IMR-90 (cell line): ENCODE measurements at regions not wholly inside any gene's neighbourhood (a gene's known extent, or its start where the extent isn't known, plus 50 kb on each side); places are given as distances from the start of the nearest gene placed in this dataset.

ENCODE experiments used
- ATAC-seq: fragments of 200-7000 bp; cut with Tn5 transposase; 2 replicates; pipeline ENCODE4 v1.9.1; 2020; ENCODE audit warnings: low read depth, mild to moderate bottlenecking, moderate library complexity
- BruUV-seq: library from RNA; stranded (reverse); fragments of 400-500 nt; replicated peaks from 2 replicates; lab custom pipeline; 2021; lab: Mats Ljungman, UMichigan
- CTCF ChIA-PET: fragments of 300-600 bp; formaldehyde crosslinking; extraction: SDS; loops from one replicate; lab custom pipeline; 2021; ENCODE audit warnings: antibody characterized with exemption; lab: Yijun Ruan, JAX
- POLR2A ChIA-PET: fragments of 300-600 bp; sonication (Branson Sonifier 250); formaldehyde crosslinking; loops from one replicate; lab custom pipeline; 2022; ENCODE audit warnings: antibody characterized with exemption; ENCODE audit not compliant: unreplicated experiment; lab: Charles Lee
- DNase-seq: peaks from one replicate; pipeline ENCODE4 v3.0.0; 2013
- H2AFZ ChIP-seq: replicated peaks from 2 replicates; pipeline ENCODE3; 2013; ENCODE audit warnings: low read length, mild to moderate bottlenecking; ENCODE audit not compliant: poor library complexity
- H2AK5ac ChIP-seq: 2 replicates; pipeline ENCODE4 v1.6.1; 2013; ENCODE audit warnings: low read depth, low read length, inconsistent platforms
- H2AK9ac ChIP-seq: replicated peaks from 2 replicates; pipeline ENCODE3; 2013; ENCODE audit warnings: mild to moderate bottlenecking, low read depth, low read length, moderate library complexity; ENCODE audit not compliant: poor library complexity
- H2BK120ac ChIP-seq: 2 replicates; pipeline ENCODE4 v1.6.1; 2013; ENCODE audit warnings: low read depth, low read length, inconsistent platforms
- H2BK15ac ChIP-seq: 3 replicates; pipeline ENCODE4 v1.6.1; 2013; ENCODE audit warnings: low read depth, low read length, inconsistent platforms
- H2BK20ac ChIP-seq: 2 replicates; pipeline ENCODE4 v1.6.1; 2013; ENCODE audit warnings: low read depth, mild to moderate bottlenecking, inconsistent platforms, low read length, moderate library complexity
- H2BK5ac ChIP-seq: 2 replicates; pipeline ENCODE4 v1.6.1; 2013; ENCODE audit warnings: mild to moderate bottlenecking, low read depth, low read length, inconsistent platforms; ENCODE audit not compliant: poor library complexity, severe bottlenecking
- H3K14ac ChIP-seq: replicated peaks from 2 replicates; pipeline ENCODE4 v1.6.1; 2013; ENCODE audit warnings: low read depth, low read length, inconsistent platforms
- H3K18ac ChIP-seq: 2 replicates; pipeline ENCODE4 v1.6.1; 2013; ENCODE audit warnings: low read depth, low read length, control low read depth
- H3K23ac ChIP-seq: 2 replicates; pipeline ENCODE4 v1.6.1; 2013; ENCODE audit warnings: low read depth, low read length, inconsistent platforms
- H3K27ac ChIP-seq: 2 replicates; pipeline ENCODE4 v1.5.1; 2013; ENCODE audit warnings: mild to moderate bottlenecking, control low read depth, low read length; ENCODE audit not compliant: insufficient read depth
- H3K27me3 ChIP-seq: 2 replicates; pipeline ENCODE4 v1.6.1; 2013; ENCODE audit warnings: low read length; ENCODE audit not compliant: control insufficient read depth, insufficient read depth
- H3K36me3 ChIP-seq: 2 replicates; pipeline ENCODE4 v1.6.1; 2013; ENCODE audit warnings: low read length, mixed read lengths; ENCODE audit not compliant: control insufficient read depth, insufficient read depth
- H3K4ac ChIP-seq: 2 replicates; pipeline ENCODE4 v1.6.1; 2013; ENCODE audit warnings: low read depth, low read length, inconsistent platforms
- H3K4me1 ChIP-seq: 2 replicates; pipeline ENCODE4 v1.6.1; 2013; ENCODE audit warnings: low read length, mixed read lengths; ENCODE audit not compliant: control insufficient read depth, insufficient read depth
- H3K4me2 ChIP-seq: 2 replicates; pipeline ENCODE4 v1.6.1; 2013; ENCODE audit warnings: low read depth, mild to moderate bottlenecking, control low read depth, low read length, moderate library complexity
- H3K4me3 ChIP-seq: 2 replicates; pipeline ENCODE4 v1.5.1; 2013; ENCODE audit warnings: low read depth, mild to moderate bottlenecking, control low read depth, low read length, moderate library complexity; ENCODE audit not compliant: insufficient read depth
- H3K56ac ChIP-seq: 2 replicates; pipeline ENCODE4 v1.6.1; 2013; ENCODE audit warnings: low read length, inconsistent platforms; ENCODE audit not compliant: insufficient read depth; ENCODE audit errors: extremely low read depth
- H3K79me1 ChIP-seq, 2 experiments: 2 replicates each; pipeline ENCODE4 v1.6.1; 2013; ENCODE audit warnings: low read length in 2 of 2, inconsistent platforms in 1 of 2, low read depth in 1 of 2
- H3K9ac ChIP-seq: 2 replicates; pipeline ENCODE4 v1.6.1; 2013; ENCODE audit warnings: low read depth, low read length, control low read depth
- H3K9me1 ChIP-seq: 2 replicates; pipeline ENCODE4 v1.6.1; 2013; ENCODE audit warnings: low read length, inconsistent platforms; ENCODE audit not compliant: insufficient read depth
- H3K9me3 ChIP-seq: 2 replicates; pipeline ENCODE4 v1.6.1; 2013; ENCODE audit warnings: low read length; ENCODE audit not compliant: control insufficient read depth, insufficient read depth
- H4K20me1 ChIP-seq: 2 replicates; pipeline ENCODE4 v1.6.1; 2013; ENCODE audit warnings: low read length, inconsistent platforms; ENCODE audit not compliant: insufficient read depth
- H4K5ac ChIP-seq: 2 replicates; pipeline ENCODE4 v1.6.1; 2013; ENCODE audit warnings: mild to moderate bottlenecking, low read depth, low read length, control low read depth
- H4K8ac ChIP-seq, 2 experiments: 2 replicates each; pipeline ENCODE4 v1.6.1; 2013; ENCODE audit warnings: low read depth in 2 of 2, low read length in 2 of 2, control low read depth in 1 of 2, inconsistent platforms in 1 of 2
- H4K91ac ChIP-seq: 2 replicates; pipeline ENCODE4 v1.6.1; 2013; ENCODE audit warnings: low read depth, low read length, inconsistent platforms; ENCODE audit not compliant: insufficient read depth
- BHLHE40 ChIP-seq: fragments of 150-350 bp; IDR thresholded peaks from 2 replicates; pipeline ENCODE4 v1.6.1; 2016; ENCODE audit warnings: mild to moderate bottlenecking, low read depth, low read length
- POLR2A ChIP-seq: IDR thresholded peaks from 2 replicates; pipeline ENCODE4 v1.6.1; 2012; ENCODE audit warnings: mild to moderate bottlenecking, low read depth, low read length
- RAD21 ChIP-seq: IDR thresholded peaks from 2 replicates; pipeline ENCODE4 v1.6.1; 2012; ENCODE audit warnings: low read length, improper control_type of control experiment
- USF2 ChIP-seq: fragments of 150-350 bp; IDR thresholded peaks from 2 replicates; pipeline ENCODE4 v1.6.1; 2017; ENCODE audit warnings: mild to moderate bottlenecking, antibody characterized with exemption, low read length, low read depth
- dilution Hi-C: fragments of 300-500 bp; cut with HindIII; formaldehyde crosslinking; loops from one replicate; pipeline ENCODE4 v1.14.3; 2018; ENCODE audit warnings: low sequenced_read_pairs; ENCODE audit not compliant: unreplicated experiment
- in situ Hi-C: fragments of 300-500 bp; cut with MboI; formaldehyde crosslinking; loops from 3 replicates; pipeline ENCODE4 v1.14.3; 2019; ENCODE audit warnings: low sequenced_read_pairs, inconsistent platforms, mixed read lengths
- intact Hi-C: fragments of 100-400 bp; cut with micrococcal nuclease; formaldehyde crosslinking; loops from 2 replicates; pipeline ENCODE4 v1.10.0; 2022
- TF ChIP-seq, protein P1 (sequence below): fragments of 150-350 bp; IDR thresholded peaks from 2 replicates; pipeline ENCODE4 v1.6.1; 2016; ENCODE audit warnings: low read depth, mild to moderate bottlenecking, low read length, moderate library complexity, borderline replicate concordance
- TF ChIP-seq, protein P2 (sequence below): conservative IDR thresholded peaks from 2 replicates; pipeline ENCODE4 v1.5.1; 2012; ENCODE audit warnings: mild to moderate bottlenecking, low read depth, low read length, improper control_type of control experiment

- Histone ChIP-seq H3K4me1 (no peaks in the 10 kb centered on the region), H3K4me3 (no peak overlapping the region), H2AFZ (no peak overlapping the region), H3K23ac (no peak overlapping the region), H2BK20ac (no peak overlapping the region), H3K9ac (no peak overlapping the region), H3K4me2 (no peak overlapping the region), H4K20me1 (no peaks in the 10 kb centered on the region), H3K9me3 (no peaks in the 10 kb centered on the region), H2AK5ac (no peak overlapping the region), H2AK9ac (no peak overlapping the region), H3K56ac (no peak overlapping the region), H4K5ac (no peak overlapping the region), H3K14ac (no peak overlapping the region), H2BK5ac (no peak overlapping the region), H3K18ac (no peak overlapping the region), H3K79me1 (no peaks in the 10 kb centered on the region), H2BK120ac (no peak overlapping the region), H3K4ac (no peak overlapping the region), H2BK15ac (no peak overlapping the region), H4K91ac (no peak overlapping the region), H3K9me1 (no peaks in the 10 kb centered on the region), H3K27me3 (no peaks in the 10 kb centered on the region), H3K36me3 (no peaks in the 10 kb centered on the region), H3K27ac (no peak overlapping the region), H4K8ac (no peak overlapping the region)
- no peak for DNase-seq
- no peak for ATAC-seq
- ChIA-PET CTCF (no interaction called here), POLR2A (no interaction called here)
- in situ Hi-C loops (no loop called here), dilution Hi-C loops (no loop called here), intact Hi-C loops (no loop called here)
- TF ChIP-seq RAD21, result no peak
- TF ChIP-seq, protein P1, sequence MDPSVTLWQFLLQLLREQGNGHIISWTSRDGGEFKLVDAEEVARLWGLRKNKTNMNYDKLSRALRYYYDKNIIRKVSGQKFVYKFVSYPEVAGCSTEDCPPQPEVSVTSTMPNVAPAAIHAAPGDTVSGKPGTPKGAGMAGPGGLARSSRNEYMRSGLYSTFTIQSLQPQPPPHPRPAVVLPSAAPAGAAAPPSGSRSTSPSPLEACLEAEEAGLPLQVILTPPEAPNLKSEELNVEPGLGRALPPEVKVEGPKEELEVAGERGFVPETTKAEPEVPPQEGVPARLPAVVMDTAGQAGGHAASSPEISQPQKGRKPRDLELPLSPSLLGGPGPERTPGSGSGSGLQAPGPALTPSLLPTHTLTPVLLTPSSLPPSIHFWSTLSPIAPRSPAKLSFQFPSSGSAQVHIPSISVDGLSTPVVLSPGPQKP, result no peak
- no peak for TF ChIP-seq POLR2A
- TF ChIP-seq USF2, result no peak
- no peak for TF ChIP-seq BHLHE40
- TF ChIP-seq, protein P2, sequence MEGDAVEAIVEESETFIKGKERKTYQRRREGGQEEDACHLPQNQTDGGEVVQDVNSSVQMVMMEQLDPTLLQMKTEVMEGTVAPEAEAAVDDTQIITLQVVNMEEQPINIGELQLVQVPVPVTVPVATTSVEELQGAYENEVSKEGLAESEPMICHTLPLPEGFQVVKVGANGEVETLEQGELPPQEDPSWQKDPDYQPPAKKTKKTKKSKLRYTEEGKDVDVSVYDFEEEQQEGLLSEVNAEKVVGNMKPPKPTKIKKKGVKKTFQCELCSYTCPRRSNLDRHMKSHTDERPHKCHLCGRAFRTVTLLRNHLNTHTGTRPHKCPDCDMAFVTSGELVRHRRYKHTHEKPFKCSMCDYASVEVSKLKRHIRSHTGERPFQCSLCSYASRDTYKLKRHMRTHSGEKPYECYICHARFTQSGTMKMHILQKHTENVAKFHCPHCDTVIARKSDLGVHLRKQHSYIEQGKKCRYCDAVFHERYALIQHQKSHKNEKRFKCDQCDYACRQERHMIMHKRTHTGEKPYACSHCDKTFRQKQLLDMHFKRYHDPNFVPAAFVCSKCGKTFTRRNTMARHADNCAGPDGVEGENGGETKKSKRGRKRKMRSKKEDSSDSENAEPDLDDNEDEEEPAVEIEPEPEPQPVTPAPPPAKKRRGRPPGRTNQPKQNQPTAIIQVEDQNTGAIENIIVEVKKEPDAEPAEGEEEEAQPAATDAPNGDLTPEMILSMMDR, result no peak
- no TSS peak for BruUV-seq
These were observed 566.5 kb upstream of the PCDH15 start for GRCh38 chr10:55367555-55367954.
